HG03280 (cell line): ENCODE measurements at regions not wholly inside any gene's neighbourhood (a gene's known extent, or its start where the extent isn't known, plus 50 kb on each side); places are given as distances from the start of the nearest gene placed in this dataset.
"Not testable (repeated sequence)": the region's sequence is repeated elsewhere in the genome, so short reads cannot be mapped to it uniquely, and the experiment has no call there.

Experiments used
- ATAC-seq: cut with Tn5 transposase; IDR thresholded peaks from one replicate; pipeline ENCODE4 v1.9.1; 2021; ENCODE audit warnings: mild to moderate bottlenecking, moderate library complexity; ENCODE audit not compliant: unreplicated experiment

DNA sequence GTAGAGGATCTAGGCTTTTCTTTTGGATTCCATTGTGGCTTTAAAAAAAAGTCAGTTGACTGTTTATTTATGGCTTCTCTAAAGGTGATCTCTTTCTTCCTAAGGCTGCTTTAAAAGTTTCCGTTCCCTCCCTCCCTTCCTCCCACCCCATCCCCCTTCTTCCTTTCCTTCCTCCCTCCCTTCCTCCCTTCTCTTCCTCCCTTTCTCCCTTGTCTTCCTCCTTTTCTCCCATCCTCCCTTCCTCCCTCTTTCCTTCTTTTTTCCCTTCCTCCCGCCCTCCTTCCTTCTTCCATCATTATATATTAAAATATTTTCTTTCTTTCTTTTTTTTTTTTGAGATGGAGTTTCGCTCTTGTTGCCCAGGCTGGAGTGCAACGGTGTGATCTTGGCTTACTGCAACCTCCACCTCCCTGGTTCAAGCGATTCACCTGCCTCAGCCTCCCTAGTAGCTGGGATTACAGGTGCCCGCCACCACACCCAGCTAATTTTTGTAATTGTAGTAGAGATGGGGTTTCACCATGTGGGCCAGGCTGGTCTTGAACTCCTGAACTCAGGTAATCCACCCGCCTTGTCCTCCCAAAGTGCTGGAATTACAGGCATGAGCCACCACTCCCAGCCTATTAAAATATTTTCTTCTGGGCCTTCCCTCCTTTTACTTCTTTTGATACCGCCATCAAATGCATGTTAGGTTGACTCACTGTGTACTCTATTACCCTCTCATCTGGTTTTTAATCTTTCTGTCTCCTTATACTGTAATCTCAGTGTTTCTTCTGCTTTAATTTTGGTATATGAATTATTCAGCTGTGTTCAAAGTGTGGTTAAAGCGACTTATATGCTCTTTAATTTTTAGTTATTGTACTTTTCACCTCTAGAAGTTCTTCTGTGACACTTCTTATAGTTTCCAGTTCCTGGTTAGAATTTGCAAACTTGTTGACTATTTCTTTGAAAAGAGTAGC, 59.2 kb upstream of the ATP5PO start:
- no peak for ATAC-seq

DNA sequence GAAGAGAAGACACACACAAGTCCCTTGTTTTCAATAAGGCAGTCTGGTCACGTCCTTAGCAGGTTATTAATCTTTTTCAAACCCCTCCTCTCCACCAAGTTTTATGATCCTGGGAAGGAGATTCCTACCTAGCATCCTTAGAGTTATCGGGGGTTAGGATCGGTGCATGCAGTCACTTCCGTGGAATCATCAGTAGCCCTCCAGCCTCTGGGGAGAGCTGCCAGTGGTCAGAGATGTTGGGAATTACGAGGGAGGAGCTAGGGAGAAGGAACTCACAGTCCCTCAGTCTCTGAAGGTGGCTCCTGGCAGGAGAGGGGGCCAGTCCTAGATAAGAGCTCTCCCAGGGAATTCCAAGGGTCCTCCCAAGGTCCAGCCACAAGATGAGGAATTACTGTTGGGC, 57.7 kb upstream of the ATP5PO start:
- ATAC-seq = no peak

DNA sequence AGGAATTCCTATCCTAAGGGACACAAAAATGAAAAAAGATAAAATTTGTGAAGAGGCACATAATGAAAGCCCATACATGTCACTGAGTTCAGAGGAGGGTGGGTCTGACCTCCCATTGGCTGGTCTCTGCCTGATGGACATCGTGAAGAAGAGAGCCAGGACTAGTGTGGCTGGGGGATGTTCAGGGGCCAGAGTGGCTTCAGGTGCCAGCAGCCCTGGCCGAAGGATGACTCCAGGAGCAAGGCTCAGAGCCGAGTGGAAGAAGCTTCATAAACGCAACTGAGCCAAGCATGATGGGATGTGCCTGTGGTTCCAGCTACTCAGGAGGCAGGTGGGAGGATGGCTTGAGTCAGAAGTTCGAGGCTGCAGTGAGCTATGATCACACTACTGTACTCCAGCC, 56.9 kb upstream of the ATP5PO start:
- no peak for ATAC-seq

DNA sequence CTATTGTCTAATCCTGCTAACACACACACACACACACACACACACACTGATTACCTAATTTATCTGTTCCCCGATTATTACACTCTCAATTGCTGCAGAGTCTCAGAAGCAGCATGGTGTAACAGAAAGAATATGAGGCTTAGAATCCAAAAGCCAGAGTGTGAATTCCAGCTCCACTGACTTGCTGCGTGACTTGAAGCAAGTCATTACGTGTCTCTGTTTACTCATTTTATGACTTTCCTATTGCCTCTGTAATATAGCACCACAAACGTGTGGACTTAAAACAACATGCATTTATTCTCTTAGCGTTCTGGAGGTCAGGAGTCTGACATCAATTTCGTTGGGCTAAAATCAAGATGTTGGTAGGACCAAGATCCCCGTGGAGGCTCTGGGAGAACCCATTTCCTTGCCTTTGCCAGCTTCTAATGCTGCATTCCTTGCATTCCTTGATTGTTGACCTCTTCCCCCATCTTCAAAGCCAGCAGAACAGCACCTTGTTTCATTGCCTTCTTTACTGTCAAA, 55.9 kb upstream of the ATP5PO start:
- no peak for ATAC-seq

DNA sequence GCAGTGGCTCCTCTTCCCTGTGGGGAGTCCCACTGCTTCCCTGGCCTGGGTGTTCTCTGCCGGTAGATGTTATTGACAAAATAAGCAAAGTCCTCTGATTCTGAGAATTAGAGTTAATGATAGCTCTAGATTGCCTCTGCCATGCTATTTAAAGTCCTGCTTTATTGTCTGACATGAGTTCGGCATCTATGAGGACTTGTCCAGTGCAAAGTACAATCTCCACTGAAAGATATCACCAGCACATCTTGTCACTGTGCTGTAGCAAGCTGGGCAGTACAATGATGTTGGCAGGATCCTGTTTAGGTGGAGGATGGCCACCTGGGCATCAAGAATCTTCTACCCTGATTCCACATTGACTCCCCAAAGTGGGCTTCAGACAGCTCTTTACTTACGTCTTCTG, 54.0 kb upstream of the ATP5PO start:
- no peak for ATAC-seq

DNA sequence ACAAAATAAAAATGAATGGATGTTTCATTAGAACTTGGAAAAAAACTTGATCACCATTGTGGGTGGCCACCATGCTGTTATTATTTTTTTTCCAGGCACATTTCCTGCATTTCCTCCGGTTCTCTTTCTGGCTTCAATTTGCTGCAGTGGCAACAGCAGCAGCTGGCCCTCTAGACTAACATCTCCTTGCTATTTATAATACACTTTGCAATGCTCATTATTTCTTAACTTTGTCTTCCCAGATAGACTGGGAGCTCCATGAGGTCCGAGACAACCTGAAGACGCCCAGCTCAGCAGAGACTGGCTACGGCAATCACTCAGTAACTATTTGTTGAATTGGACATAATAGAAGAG, 53.4 kb upstream of the ATP5PO start:
- ATAC-seq = no peak

DNA sequence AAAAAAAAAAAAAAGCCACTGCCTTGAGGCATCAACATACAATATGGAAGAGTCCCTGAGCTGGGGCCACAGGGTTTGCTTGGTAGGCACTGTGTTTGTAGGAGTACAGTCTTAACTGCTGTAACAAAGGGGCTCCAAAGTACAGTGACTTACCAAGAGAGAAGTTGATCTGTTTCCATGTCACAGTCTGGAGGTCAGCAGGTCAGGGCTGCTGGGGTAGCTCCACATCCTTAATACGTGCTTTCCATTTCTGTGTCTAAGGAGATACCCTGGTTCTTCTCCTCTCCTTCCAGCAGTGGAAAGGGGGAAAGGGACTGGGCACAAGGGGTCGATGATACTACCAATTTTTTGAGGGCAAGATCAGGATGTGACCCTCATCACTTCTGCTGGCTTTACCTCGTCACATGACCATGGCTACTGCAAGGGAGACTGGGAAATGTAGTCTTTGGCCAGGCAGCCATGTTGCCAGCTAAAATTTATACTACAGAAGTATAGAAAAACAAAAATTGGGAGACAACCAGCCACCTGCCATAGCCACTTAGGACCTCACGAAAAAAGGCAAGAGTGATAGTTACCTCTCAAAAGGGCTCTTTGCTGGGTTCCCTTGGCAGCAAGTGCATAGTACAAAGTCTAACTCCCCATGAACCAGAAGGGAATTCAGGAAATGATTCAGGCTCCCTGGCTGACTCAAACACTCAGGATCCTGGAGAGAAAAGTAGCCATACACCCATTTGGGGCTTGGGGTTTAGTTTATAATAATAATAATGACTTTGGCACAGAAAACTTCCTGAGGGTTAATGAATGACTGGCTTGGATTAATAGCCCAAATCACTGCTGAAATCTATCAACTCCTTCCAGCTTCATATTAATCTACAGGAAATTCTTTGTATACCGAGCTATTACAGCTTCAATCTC, 52.7 kb upstream of the ATP5PO start:
- ATAC-seq = no peak

DNA sequence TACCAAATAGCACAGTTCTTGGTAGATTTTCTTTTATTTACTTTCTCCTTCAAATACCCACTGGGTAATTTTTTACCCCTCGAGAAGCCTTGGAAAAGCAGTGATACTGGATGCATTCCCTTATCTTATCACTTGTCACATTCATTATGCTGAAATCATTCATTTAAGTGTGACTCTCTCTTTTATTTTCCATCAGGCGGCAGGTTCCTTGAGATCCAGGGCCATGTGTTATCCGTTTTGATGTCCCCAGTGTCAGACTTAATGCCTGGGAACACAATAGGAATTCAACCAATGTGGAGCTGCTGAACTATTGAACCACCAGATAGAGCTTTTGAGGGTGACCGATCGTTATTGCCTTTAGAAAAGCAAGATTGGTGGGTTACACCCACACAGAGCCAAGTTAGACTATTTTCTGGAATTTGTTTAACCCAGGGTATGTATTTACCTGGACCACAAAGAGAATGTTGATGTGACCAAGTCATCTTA, 51.5 kb upstream of the ATP5PO start:
- no peak for ATAC-seq

DNA sequence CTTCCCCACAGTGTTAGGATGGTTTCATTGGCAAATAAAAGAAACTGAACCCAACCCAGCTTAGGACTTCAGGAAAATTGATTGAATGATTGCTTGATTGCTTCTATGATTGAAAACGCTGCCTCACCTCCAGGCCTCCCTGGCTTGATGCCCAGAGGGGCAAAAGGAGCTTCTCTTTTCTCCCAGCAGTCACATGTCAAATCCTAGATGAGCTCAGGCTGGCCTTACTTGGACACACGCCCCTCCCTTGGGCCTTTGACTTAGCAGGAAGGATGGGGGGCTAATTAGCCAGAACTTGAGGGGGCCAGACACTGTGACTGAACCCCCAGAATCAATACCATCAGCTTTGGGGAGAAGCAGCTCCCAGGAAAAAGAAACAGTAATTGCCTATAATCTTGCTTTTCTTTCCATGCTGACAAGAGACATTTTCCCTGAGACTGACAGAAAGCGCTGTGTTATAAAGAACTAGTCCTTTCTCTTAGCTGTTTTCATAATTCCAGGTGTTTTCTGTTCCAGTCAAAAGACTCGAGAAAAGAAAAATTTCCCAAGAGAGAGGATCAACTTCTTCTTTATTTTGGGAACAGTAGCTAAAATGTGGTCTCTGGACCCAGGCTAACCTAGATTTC, 50.8 kb upstream of the ATP5PO start:
- no peak for ATAC-seq

DNA sequence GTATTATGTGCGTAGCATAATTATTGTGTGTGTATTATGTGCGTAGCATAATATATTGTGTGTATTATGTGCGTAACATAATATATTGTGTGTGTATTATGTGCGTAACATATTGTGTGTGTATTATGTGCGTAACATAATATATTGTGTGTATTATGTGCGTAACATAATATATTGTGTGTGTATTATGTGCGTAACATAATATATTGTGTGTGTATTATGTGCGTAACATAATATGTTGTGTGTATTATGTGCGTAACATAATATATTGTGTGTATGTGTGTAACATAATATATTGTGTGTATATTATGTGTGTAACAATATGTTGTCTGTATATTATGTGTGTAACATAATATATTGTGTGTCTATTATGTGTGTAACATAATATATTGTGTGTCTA, 50.1 kb upstream of the ATP5PO start:
- ATAC-seq = not testable (repeated sequence)
